ENCODE measurements at regions not wholly inside any gene's neighbourhood (a gene's known extent, or its start where the extent isn't known, plus 50 kb on each side); places are given as distances from the start of the nearest gene placed in this dataset.

- DNase-seq (ENCODE audit: low read depth): no peak
Observed at GRCh38 chr12:5195691-5196090, 152.0 kb downstream of the KCNA5 start.

DNA sequence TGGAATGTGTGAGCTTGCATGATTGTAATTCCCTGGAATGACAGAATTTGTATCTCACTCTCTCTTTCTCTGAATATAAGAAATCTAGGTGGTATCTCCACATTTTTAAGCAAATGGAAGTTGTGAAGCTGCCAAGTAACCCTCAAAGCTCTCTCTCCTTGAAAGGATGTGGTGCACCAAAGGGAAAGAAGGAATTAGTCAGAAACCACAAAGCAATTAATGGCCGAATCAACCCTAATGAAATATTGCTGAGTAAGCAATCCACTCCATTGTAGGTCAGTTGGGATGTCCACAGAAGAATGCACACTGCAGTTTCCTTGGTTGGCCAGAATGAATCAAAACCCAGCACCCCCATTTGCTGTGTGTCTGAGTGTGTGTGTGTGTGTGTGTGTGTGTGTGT, 153.5 kb downstream of the KCNA5 start:
- no peak for DNase-seq (ENCODE audit: low read depth)

- no peak for DNase-seq (ENCODE audit: low read depth)
Observed at GRCh38 chr12:5197656-5198055, 154.0 kb downstream of the KCNA5 start.

GRCh38 chr12:5200278-5201087, 156.8 kb downstream of the KCNA5 start:
- DNase-seq (ENCODE audit: low read depth): no peak

GRCh38 chr12:5201554-5202218, 158.0 kb downstream of the KCNA5 start:
- no peak for DNase-seq (ENCODE audit: low read depth)

- DNase-seq (ENCODE audit: low read depth): no peak
Observed at GRCh38 chr12:5203274-5203673, 159.6 kb downstream of the KCNA5 start.

- DNase-seq (ENCODE audit: low read depth): no peak
Observed at GRCh38 chr12:5203720-5204119, 160.0 kb downstream of the KCNA5 start.

DNA sequence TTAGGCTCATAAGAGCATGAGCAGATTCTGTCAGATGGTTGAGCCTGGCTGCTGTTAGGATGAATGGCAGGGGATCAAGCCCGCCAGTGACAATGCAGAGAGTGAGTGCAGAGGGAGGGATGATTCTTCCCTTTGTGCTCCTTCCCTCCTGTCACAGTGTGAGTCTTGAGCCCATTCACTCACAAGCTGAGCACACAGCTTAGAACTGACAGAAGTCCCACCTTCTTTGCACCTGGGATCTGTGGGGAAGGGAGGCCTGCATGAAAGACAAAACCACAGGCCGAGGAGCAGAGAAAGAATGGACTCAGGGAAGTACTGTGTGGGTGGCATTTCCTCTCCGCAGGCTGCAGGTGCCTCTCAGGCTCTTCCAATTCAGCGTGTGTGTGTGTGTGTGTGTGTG, 160.6 kb downstream of the KCNA5 start:
- DNase-seq (ENCODE audit: low read depth): no peak

DNA sequence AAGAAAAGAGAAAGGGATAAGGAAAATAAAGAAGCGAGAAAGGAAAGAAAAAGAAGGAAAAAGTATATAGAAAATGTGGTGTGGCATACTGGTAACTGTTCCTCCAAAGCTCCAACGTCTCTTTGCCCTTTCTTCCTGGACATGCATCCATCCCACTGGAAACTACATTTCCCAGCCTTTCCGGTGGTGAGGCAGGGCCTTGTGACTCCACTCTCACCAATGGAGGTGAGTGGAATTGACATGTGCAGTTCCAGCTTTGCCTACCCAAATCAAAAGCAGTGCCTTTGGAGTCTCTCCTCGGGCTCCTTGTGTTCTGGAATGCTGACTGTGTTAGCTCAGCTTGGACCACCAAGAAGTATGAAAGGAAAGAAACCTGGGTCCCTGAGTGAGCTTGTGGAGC, 161.2 kb downstream of the KCNA5 start:
- no peak for DNase-seq (ENCODE audit: low read depth)

DNA sequence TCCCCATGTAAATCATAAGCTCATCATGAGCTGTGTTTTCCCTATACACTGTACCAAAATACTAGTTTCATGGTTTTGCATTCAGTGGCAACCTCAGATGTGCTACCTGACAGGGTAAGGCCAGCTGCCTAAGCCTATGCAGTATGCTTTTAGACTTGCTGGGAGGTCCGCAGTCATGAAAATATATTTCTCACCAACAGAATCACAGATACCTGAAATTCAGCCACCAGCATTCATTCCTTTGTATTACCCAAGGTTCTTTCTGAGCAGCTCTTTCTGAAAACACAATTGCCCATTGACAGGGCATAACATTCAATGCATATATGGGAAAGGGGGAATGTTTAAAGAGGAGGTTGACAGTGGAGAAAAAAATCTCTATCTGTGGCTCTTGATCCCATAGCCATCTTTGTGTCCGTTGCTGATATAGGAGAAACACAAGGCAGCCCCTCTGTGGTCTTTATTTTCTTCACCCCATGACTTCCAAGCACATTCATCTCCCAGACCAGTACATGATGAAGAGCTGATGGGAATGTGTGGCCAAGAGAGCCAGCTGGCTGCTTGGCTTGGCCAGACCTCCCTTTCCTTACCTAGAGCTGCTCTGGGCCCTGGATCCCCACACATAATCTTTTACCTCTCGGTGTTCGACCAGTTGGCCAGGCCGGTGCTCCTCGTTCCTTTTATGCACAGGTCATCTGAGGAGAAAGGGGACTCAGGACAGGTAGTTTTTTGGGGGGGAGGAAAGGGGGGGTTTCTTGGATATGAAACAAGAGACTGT, 162.9 kb downstream of the KCNA5 start:
- DNase-seq (ENCODE audit: low read depth): no peak

DNA sequence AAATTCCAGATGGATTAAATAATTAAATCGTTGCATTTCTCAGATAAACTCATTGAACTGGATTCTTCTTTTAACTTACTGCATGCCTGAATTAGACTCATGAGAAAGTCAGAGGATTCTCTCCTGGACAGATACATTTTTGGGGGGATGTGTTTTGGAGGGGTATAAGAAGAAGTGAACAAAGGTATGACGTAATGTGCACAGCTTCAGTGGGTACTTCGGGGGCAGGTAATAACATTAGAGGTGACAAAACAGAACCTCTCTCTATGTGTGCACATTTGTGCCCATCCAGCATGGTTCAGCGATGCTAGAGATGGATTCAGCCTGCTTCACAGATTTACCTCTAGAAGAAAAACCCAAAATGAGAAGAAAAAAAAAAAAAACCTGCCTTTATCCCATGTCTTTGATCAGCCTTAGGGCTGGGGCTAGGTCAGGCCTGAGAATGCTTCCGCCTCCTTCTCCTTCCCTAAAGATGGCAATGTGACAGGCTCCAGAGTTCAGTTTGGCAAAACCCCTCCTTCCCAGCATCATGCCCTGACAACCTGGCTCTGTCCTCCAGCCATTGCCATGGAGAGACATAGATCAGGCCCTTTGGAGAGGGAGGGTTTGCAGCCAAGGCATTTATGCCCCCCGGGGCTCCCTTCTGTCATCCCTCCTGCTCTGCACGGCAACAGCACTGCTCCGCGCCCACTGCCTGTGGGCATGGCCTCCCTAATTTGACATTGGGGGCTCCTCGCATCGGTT, 166.7 kb downstream of the KCNA5 start:
- DNase-seq (ENCODE audit: low read depth): no peak

DNA sequence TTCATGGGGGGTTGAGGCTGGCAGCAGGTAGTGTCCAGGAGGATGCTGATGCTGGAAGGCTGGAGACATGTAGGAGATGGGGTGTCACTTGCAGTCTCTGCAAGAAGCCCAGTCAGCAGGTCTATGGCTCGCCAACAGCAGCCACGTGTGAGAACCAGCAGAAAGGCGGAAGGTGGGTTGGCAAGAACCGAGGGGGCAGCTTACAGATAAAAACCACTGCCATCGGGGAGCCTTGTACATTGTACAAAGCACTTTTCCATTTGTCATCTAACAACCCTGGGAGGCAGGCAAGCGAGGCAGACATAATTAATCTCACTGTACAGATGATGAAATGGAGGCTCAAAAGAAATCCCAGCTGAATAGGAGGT, 167.2 kb downstream of the KCNA5 start:
- DNase-seq (ENCODE audit: low read depth): no peak

DNA sequence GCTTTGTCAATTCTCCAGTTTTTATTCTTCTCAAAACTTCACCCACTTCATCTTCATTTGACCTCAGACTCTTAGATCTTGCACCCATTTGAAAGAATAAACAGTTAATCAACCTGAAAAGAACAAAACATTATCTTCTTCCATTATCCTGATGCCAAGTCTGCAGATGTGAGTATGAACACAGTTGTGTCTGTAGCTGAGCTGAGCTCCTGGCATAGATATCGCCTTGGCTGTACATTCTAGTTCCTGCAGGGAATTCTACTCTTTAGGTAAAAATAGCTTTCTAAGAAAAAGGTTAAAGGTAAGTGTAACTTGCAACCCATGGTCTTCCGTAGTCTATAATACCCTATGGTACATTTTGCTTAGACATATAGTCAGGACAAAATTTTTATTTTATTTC, 169.7 kb downstream of the KCNA5 start:
- DNase-seq (ENCODE audit: low read depth): no peak

- DNase-seq (ENCODE audit: low read depth): no peak
Observed at GRCh38 chr12:5213990-5214389, 170.3 kb downstream of the KCNA5 start.

DNA sequence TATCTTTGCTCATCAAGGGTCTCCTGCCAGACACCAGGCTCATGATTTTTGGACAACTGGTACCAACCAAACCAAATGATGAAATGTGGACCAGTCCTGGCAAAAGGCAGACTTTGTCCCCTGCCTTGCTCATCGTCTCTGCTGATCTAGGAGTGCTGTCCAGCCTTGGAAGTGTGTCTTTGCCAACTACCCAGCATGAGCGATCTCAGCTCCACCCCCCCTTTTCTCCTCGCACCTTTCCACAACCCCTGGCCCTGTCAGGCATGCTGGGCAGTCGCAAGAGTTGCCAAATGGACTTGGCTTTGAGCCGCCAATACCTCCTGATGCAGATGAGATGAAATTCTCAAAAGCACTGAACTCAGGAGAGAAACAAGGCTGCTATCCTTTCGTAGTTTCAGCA, 174.3 kb downstream of the KCNA5 start:
- DNase-seq (ENCODE audit: low read depth): no peak

DNA sequence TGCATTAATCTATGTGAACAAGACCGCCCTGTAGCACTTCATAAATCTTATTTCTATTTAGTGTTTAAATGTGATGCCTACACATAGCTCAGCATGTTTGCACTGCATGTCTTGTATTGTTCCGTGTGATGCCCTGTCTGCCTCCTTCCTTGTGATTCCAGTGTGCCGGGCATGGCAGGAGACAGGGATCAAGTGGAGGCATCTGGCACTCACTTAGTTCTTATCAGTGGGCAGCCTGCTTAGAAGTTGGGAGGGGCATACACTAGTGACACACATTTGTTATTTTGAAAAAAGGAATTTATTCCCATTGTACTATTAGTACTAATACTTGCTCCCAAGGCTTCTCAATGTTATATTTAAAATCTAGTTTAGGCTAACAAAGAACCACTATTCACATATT, 176.4 kb downstream of the KCNA5 start:
- DNase-seq (ENCODE audit: low read depth): no peak

GRCh38 chr12:5220835-5221234, 177.2 kb downstream of the KCNA5 start:
- no peak for DNase-seq (ENCODE audit: low read depth)

DNA sequence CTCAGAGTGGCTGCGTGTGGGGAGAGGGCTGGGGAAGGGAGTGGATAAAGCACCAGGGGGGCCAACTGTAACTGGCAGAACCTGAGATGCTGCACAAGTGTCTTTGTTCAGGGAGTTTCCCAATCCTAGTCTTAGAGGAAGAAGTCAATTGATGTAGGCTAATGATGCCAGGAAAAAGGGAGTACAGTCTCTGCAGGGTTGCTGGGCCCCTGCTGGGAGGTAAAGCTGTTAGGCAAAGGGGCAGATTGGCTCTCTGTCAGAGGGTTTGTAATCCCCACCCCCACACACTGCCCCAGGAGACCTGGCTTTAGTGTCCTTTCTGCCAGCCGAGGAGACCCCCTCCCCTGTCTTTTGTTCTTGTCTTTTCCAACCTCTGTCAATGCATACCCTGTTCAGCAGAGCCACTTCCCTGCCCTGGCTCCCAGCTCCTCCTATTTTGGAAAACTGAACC, 178.4 kb downstream of the KCNA5 start:
- DNase-seq (ENCODE audit: low read depth): no peak

- DNase-seq (ENCODE audit: low read depth): no peak
Observed at GRCh38 chr12:5222729-5223128, 179.1 kb downstream of the KCNA5 start.

- no peak for DNase-seq (ENCODE audit: low read depth)
Observed at GRCh38 chr12:5223881-5224280, 180.2 kb downstream of the KCNA5 start.

- DNase-seq (ENCODE audit: low read depth): no peak
Observed at GRCh38 chr12:5226581-5226980, 182.9 kb downstream of the KCNA5 start.

DNA sequence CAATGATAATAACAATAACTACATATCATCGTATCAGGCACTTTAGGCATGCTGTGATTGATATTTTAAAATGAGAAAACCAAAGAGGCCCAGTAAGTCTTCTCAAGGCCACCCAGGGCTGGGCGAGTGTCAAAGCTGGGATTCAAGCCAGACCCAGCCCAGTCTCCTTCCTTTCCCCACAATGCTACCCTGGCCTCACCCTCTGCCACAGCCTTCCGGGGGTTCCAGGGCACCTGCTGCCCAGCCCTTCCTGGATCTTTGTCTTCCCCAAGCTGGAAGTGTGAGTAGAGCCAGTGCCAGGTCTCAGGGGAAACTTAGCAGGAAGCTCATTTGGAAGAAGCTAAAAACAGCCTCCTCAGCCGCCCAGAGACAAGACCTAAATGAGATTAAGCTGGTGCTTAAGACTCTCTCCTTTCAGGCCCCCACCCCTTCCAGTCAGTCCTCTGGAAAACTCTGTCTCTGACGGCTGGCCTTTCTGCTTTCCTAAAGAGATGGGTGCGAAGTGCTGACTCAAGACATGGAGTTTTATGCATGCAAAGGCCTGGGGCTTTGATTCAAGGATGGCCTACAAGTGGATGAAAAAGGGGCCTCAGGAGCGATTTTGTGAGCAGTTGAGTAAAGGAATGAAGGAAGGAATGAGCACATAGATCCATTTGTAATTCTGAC, 184.2 kb downstream of the KCNA5 start:
- DNase-seq (ENCODE audit: low read depth): no peak
